Mesenteric fat pad (tissue), 1 donor: ENCODE measurements at regions not wholly inside any gene's neighbourhood (a gene's known extent, or its start where the extent isn't known, plus 50 kb on each side); places are given as distances from the start of the nearest gene placed in this dataset.

Experiments
- DNase-seq: peaks from one replicate; pipeline ENCODE4 v3.0.0-alpha.2; 2020; ENCODE audit warnings: low spot score
- donor health status: DM: yes; HTN: yes; CAD: no.

- DNase-seq = no peak
Observed at GRCh38 chr12:4223273-4223845, 50.2 kb upstream of the CCND2 start.

GRCh38 chr12:4221258-4221620 lies 52.3 kb upstream of the CCND2 start:
- no peak for DNase-seq

- no peak for DNase-seq
Observed at GRCh38 chr12:4220536-4221257, 52.9 kb upstream of the CCND2 start.

- no peak for DNase-seq
Observed at GRCh38 chr12:4217091-4217490, 56.5 kb upstream of the CCND2 start.

GRCh38 chr12:4216187-4216927 lies 57.2 kb upstream of the CCND2 start:
- DNase-seq = no peak

GRCh38 chr12:4215229-4216186 lies 58.1 kb upstream of the CCND2 start:
- DNase-seq = no peak

- no peak for DNase-seq
Observed at GRCh38 chr12:4214877-4215228, 58.7 kb upstream of the CCND2 start.

GRCh38 chr12:4213471-4213870 lies 60.1 kb upstream of the CCND2 start:
- no peak for DNase-seq

GRCh38 chr12:4212845-4213244 lies 60.7 kb upstream of the CCND2 start:
- DNase-seq = no peak

- DNase-seq = no peak
Observed at GRCh38 chr12:4211372-4211771, 62.2 kb upstream of the CCND2 start.

- DNase-seq = no peak
Observed at GRCh38 chr12:4210183-4210582, 63.4 kb upstream of the CCND2 start.

GRCh38 chr12:4206470-4206869 lies 67.1 kb upstream of the CCND2 start:
- DNase-seq = no peak

- no peak for DNase-seq
Observed at GRCh38 chr12:4203772-4204376, 69.7 kb upstream of the CCND2 start.

- DNase-seq = no peak
Observed at GRCh38 chr12:4202918-4203317, 70.6 kb upstream of the CCND2 start.

- DNase-seq = no peak
Observed at GRCh38 chr12:4202487-4202886, 71.1 kb upstream of the CCND2 start.

- DNase-seq = no peak
Observed at GRCh38 chr12:4201333-4202100, 72.0 kb upstream of the CCND2 start.

GRCh38 chr12:4197922-4198763 lies 75.4 kb upstream of the CCND2 start:
- no peak for DNase-seq

GRCh38 chr12:4196805-4197420 lies 76.6 kb upstream of the CCND2 start:
- no peak for DNase-seq

- no peak for DNase-seq
Observed at GRCh38 chr12:4194668-4195067, 78.9 kb upstream of the CCND2 start.
